GM21529 (cell line): ENCODE measurements at regions not wholly inside any gene's neighbourhood (a gene's known extent, or its start where the extent isn't known, plus 50 kb on each side); places are given as distances from the start of the nearest gene placed in this dataset.

Experiments
- ATAC-seq: cut with Tn5 transposase; IDR thresholded peaks from one replicate; pipeline ENCODE4 v1.9.1; 2021; ENCODE audit not compliant: unreplicated experiment

- ATAC-seq = no peak
Measured at GRCh38 chr6:4620284-4621151, 155.7 kb upstream of the CDYL start.

- ATAC-seq = no peak
Measured at GRCh38 chr6:4616311-4616710, 159.9 kb upstream of the CDYL start.

GRCh38 chr6:4615891-4616290 is 160.3 kb upstream of the CDYL start:
- ATAC-seq = no peak

- no peak for ATAC-seq
Measured at GRCh38 chr6:4615231-4615630, 161.0 kb upstream of the CDYL start.

GRCh38 chr6:4614637-4615036 is 161.6 kb upstream of the CDYL start:
- no peak for ATAC-seq

- no peak for ATAC-seq
Measured at GRCh38 chr6:4613795-4614194, 162.4 kb upstream of the CDYL start.

- ATAC-seq = no peak
Measured at GRCh38 chr6:4613381-4613780, 162.8 kb upstream of the CDYL start.

- no peak for ATAC-seq
Measured at GRCh38 chr6:4612636-4613171, 163.5 kb upstream of the CDYL start.

- ATAC-seq = no peak
Measured at GRCh38 chr6:4611429-4612129, 164.6 kb upstream of the CDYL start.

GRCh38 chr6:4610256-4610655 is 165.9 kb upstream of the CDYL start:
- no peak for ATAC-seq

GRCh38 chr6:4608361-4609115 is 167.7 kb upstream of the CDYL start:
- no peak for ATAC-seq

- no peak for ATAC-seq
Measured at GRCh38 chr6:4607793-4608192, 168.4 kb upstream of the CDYL start.

GRCh38 chr6:4606821-4607704 is 169.1 kb upstream of the CDYL start:
- no peak for ATAC-seq

GRCh38 chr6:4606016-4606415 is 170.2 kb upstream of the CDYL start:
- ATAC-seq = no peak

- ATAC-seq = no peak
Measured at GRCh38 chr6:4603856-4604369, 172.3 kb upstream of the CDYL start.

GRCh38 chr6:4603291-4603690 is 172.9 kb upstream of the CDYL start:
- ATAC-seq = no peak

- ATAC-seq = no peak
Measured at GRCh38 chr6:4599924-4600323, 176.3 kb upstream of the CDYL start.

- ATAC-seq = no peak
Measured at GRCh38 chr6:4598384-4598995, 177.7 kb upstream of the CDYL start.

- ATAC-seq = no peak
Measured at GRCh38 chr6:4593951-4594350, 182.3 kb upstream of the CDYL start.

- no peak for ATAC-seq
Measured at GRCh38 chr6:4592026-4592425, 184.2 kb upstream of the CDYL start.
